ENCODE measurements at regions not wholly inside any gene's neighbourhood (a gene's known extent, or its start where the extent isn't known, plus 50 kb on each side); places are given as distances from the start of the nearest gene placed in this dataset.

DNA sequence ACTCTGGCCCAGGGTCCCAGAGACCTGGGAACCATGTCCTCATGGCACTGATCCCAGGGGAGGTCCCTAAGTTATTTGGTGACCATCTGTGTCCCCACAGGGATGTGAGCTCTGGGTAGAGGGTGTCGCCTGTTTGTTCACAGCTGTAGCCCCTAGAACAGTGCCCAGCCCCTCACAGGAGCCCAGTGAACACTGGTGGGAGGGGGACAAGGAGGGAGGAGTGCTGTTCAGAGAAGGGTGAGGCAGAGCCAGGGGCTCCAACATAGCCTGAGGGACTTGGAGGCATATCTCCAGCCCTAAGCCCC lies 450.4 kb downstream of the MATN1 start:
- no peaks in the 10 kb centered on the region for H3K36me3 ChIP-seq (ENCODE audit: control insufficient read depth in 4 of 4, insufficient read depth in 3 of 4, low read depth in 1 of 4, low read length in 3 of 4)
- H3K27me3 ChIP-seq (ENCODE audit: control insufficient read depth in 4 of 4, insufficient read depth in 4 of 4, low read length in 3 of 4) = no peaks in the 10 kb centered on the region
- no peak overlapping the region for H3K4me3 ChIP-seq (ENCODE audit: low read depth in 1 of 3, low read length in 3 of 3)
- H3K9me3 ChIP-seq (ENCODE audit: control insufficient read depth in 4 of 4, low read length in 3 of 4) = no peaks in the 10 kb centered on the region
- DNase-seq (ENCODE audit: low spot score) = no peak
- H3K4me1 ChIP-seq (ENCODE audit: control insufficient read depth in 4 of 4, insufficient read depth in 4 of 4, low read length in 3 of 4) = no peaks in the 10 kb centered on the region
- TF ChIP-seq RXRA (IDR thresholded peaks at IDR 0.05) (no peak), FOXA1 (IDR thresholded peaks at IDR 0.05) (no peak), REST (IDR thresholded peaks at IDR 0.05) (no peak)
- H3K27ac ChIP-seq (ENCODE audit: low read depth in 1 of 2, low read length in 2 of 2) = no peak overlapping the region
- WGBS = 82% methylated on average over 1 of the region's 1 CpG
- H3K9ac ChIP-seq (ENCODE audit: low read depth in 1 of 2, low read length in 2 of 2) = no peak overlapping the region

DNA sequence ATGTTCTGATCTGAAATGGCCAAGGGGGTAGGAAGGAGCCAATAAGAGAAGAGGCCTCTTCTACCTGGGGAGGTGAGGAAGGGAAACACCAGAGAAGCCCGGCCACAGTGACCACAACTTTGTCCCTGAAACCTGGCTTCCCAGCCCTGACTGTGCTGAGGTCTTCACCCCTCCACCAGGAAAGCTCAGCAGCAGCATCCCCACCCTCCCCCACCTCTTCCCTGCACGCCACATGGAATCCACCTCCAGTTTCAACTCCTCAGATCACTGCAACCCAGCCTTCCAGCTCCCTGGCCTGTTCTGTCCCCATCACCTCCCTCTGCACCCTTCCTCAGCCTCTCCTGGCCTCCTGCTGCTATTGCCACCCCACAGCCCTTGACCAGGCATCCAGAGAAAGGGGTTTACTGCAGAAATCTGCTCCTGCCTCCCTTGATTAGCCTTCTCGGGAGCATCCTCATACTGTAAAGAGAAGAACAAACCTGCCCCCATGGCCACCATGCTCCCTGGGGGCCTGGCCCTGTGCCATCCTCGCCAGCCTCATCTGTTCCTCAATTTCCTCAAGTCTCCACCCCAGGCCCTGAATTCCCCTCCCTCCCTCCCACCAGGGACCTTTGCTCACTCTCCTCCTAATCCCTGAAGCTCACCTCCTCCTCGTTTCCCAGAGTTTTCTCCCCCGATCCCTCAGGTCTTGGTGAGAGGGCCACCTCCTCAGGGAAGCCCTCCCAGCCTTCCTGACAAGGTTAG lies 450.9 kb downstream of the MATN1 start:
- WGBS = 67% methylated on average over 6 of the region's 6 CpGs
- H3K27ac ChIP-seq (ENCODE audit: low read depth in 1 of 2, low read length in 2 of 2) = no peak overlapping the region
- no peak for TF ChIP-seq JUND (IDR thresholded peaks at IDR 0.05)
- no peak for TF ChIP-seq HNF4G (IDR thresholded peaks at IDR 0.05)
- TF ChIP-seq NR2F2 (IDR thresholded peaks at IDR 0.05) = no peak
- TF ChIP-seq SP1 (IDR thresholded peaks at IDR 0.05) = no peak
- TF ChIP-seq, protein P1, sequence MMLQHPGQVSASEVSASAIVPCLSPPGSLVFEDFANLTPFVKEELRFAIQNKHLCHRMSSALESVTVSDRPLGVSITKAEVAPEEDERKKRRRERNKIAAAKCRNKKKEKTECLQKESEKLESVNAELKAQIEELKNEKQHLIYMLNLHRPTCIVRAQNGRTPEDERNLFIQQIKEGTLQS (IDR thresholded peaks at IDR 0.05) = no peak
- TF ChIP-seq ZBTB33 (IDR thresholded peaks at IDR 0.05) = no peak
- TF ChIP-seq YY1 (IDR thresholded peaks at IDR 0.05) = no peak
- no peak for TF ChIP-seq HNF4A (conservative IDR thresholded peaks at IDR 0.05)
- TF ChIP-seq CTCF (IDR thresholded peaks at IDR 0.05; ENCODE audit: low read depth, low read length, missing input control) = no peak
- no peak for TF ChIP-seq REST (IDR thresholded peaks at IDR 0.05)
- TF ChIP-seq RAD21 (IDR thresholded peaks at IDR 0.05) = no peak
- no peak for TF ChIP-seq RXRA (IDR thresholded peaks at IDR 0.05)
- TF ChIP-seq TAF1 (conservative IDR thresholded peaks at IDR 0.05) = no peak
- TF ChIP-seq FOXA1 (IDR thresholded peaks at IDR 0.05) = no peak
- TF ChIP-seq, protein P2, sequence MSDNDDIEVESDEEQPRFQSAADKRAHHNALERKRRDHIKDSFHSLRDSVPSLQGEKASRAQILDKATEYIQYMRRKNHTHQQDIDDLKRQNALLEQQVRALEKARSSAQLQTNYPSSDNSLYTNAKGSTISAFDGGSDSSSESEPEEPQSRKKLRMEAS (IDR thresholded peaks at IDR 0.05) = no peak
- no peak for TF ChIP-seq GABPA (IDR thresholded peaks at IDR 0.05 in 1 of 2, conservative IDR thresholded peaks at IDR 0.05 in 1 of 2)
- TF ChIP-seq FOXA2 (IDR thresholded peaks at IDR 0.05) = no peak

More for the DNA sequence above, 450.9 kb downstream of the MATN1 start:
- no peaks in the 10 kb centered on the region for H3K9me3 ChIP-seq (ENCODE audit: control insufficient read depth in 4 of 4, low read length in 3 of 4)
- H3K4me1 ChIP-seq (ENCODE audit: control insufficient read depth in 4 of 4, insufficient read depth in 4 of 4, low read length in 3 of 4) = no peaks in the 10 kb centered on the region
- H3K36me3 ChIP-seq (ENCODE audit: control insufficient read depth in 4 of 4, insufficient read depth in 3 of 4, low read depth in 1 of 4, low read length in 3 of 4) = no peaks in the 10 kb centered on the region
- H3K27me3 ChIP-seq (ENCODE audit: control insufficient read depth in 4 of 4, insufficient read depth in 4 of 4, low read length in 3 of 4) = no peaks in the 10 kb centered on the region
- H3K4me3 ChIP-seq (ENCODE audit: low read depth in 1 of 3, low read length in 3 of 3) = no peak overlapping the region
- DNase-seq (ENCODE audit: low spot score) = no peak
- no peak overlapping the region for H3K9ac ChIP-seq (ENCODE audit: low read depth in 1 of 2, low read length in 2 of 2)
